Keratinocyte (primary cell): ENCODE measurements at regions not wholly inside any gene's neighbourhood (a gene's known extent, or its start where the extent isn't known, plus 50 kb on each side); places are given as distances from the start of the nearest gene placed in this dataset.

Experiments used
- DNase-seq: peaks from one replicate; pipeline ENCODE4 v3.0.0-alpha.2; 2011; ENCODE audit warnings: low read depth, missing footprints, low spot score
- FAIRE-seq: peaks from 2 replicates; lab custom pipeline; 2011; peaks lifted over from hg19 to GRCh38; lab: Jason Lieb, UNC
- H2AFZ ChIP-seq: 2 replicates; pipeline ENCODE4 v1.6.0; 2012; ENCODE audit warnings: low read length, control low read depth, inconsistent platforms; ENCODE audit not compliant: control insufficient read depth
- H3K27ac ChIP-seq: 2 replicates; pipeline ENCODE4 v1.5.1; 2011; ENCODE audit warnings: low read length; ENCODE audit not compliant: control insufficient read depth, insufficient read depth
- H3K27me3 ChIP-seq: 3 replicates; pipeline ENCODE4 v1.6.0; 2011; ENCODE audit warnings: low read length; ENCODE audit not compliant: control insufficient read depth, insufficient read depth; ENCODE audit errors: extremely low read depth
- H3K36me3 ChIP-seq, 2 experiments: 2 replicates in 1 of 2; 3 replicates in 1 of 2; pipeline ENCODE4 v1.5.1; 2011; ENCODE audit warnings: low read length in 2 of 2, mild to moderate bottlenecking in 1 of 2; ENCODE audit not compliant: control insufficient read depth in 2 of 2, insufficient read depth in 2 of 2; ENCODE audit errors: extremely low read depth in 1 of 2
- H3K4me1 ChIP-seq: 3 replicates; pipeline ENCODE4 v1.5.1; 2011; ENCODE audit warnings: low read length; ENCODE audit not compliant: control insufficient read depth, insufficient read depth; ENCODE audit errors: extremely low read depth
- H3K4me2 ChIP-seq: 3 replicates; pipeline ENCODE4 v1.6.0; 2011; ENCODE audit warnings: low read depth, low read length; ENCODE audit not compliant: control insufficient read depth, insufficient read depth; ENCODE audit errors: extremely low read depth
- H3K4me3 ChIP-seq, 3 experiments: fragments of 200-600 bp in 1 of 3; sonication (generic) in 1 of 3; 2 replicates in 2 of 3; 3 replicates in 1 of 3; pipeline ENCODE4 v1.5.1; 2011 to 2016; ENCODE audit warnings: low read length in 3 of 3, mild to moderate bottlenecking in 3 of 3, control low read depth in 2 of 3, inconsistent platforms in 1 of 3, low read depth in 1 of 3, mixed read lengths in 1 of 3, mixed run types in 1 of 3, moderate library complexity in 1 of 3; ENCODE audit not compliant: control insufficient read depth in 2 of 3, insufficient read depth in 2 of 3; ENCODE audit errors: extremely low read depth in 1 of 3
- H3K79me2 ChIP-seq: 2 replicates; pipeline ENCODE4 v1.6.0; 2012; ENCODE audit warnings: low read length; ENCODE audit not compliant: control insufficient read depth, insufficient read depth
- H3K9ac ChIP-seq: 3 replicates; pipeline ENCODE4 v1.6.0; 2011; ENCODE audit warnings: low read length; ENCODE audit not compliant: control insufficient read depth, insufficient read depth; ENCODE audit errors: extremely low read depth
- H3K9me1 ChIP-seq: 3 replicates; pipeline ENCODE4 v1.6.0; 2011; ENCODE audit warnings: low read length; ENCODE audit not compliant: control insufficient read depth, insufficient read depth; ENCODE audit errors: extremely low read depth
- H3K9me3 ChIP-seq: 2 replicates; pipeline ENCODE4 v1.5.1; 2012; ENCODE audit warnings: low read depth, low read length; ENCODE audit not compliant: control insufficient read depth
- H4K20me1 ChIP-seq: 3 replicates; pipeline ENCODE4 v1.6.0; 2011; ENCODE audit warnings: low read length; ENCODE audit not compliant: control insufficient read depth, insufficient read depth; ENCODE audit errors: extremely low read depth
- CTCF ChIP-seq, 3 experiments: IDR thresholded peaks in 1 of 3; conservative IDR thresholded peaks in 1 of 3; optimal IDR thresholded peaks in 1 of 3; 2 replicates in 2 of 3; 3 replicates in 1 of 3; pipeline versions ENCODE3 to v1.5.1; 2011; ENCODE audit warnings: low read length in 3 of 3, mild to moderate bottlenecking in 3 of 3, moderate library complexity in 2 of 3, control low read depth in 1 of 3, inconsistent platforms in 1 of 3; ENCODE audit not compliant: insufficient read depth in 2 of 3; ENCODE audit errors: extremely low read depth in 1 of 3
- EZH2 ChIP-seq: IDR thresholded peaks from one replicate; pipeline ENCODE4 v1.6.1; 2012; ENCODE audit warnings: inconsistent platforms, mild to moderate bottlenecking, low read length, moderate library complexity
- dilution Hi-C: fragments of 300-500 bp; cut with MboI; formaldehyde crosslinking; loops from one replicate; pipeline ENCODE4 v1.7.0; 2020; ENCODE audit warnings: low sequenced_read_pairs; ENCODE audit not compliant: extremely low pct_ligation_motif_present

- Histone ChIP-seq H2AFZ (no peak overlapping the region), H4K20me1 (no peaks in the 10 kb centered on the region), H3K9me3 (no peaks in the 10 kb centered on the region), H3K4me1 (no peaks in the 10 kb centered on the region), H3K36me3 (no peaks in the 10 kb centered on the region), H3K27me3 (no peaks in the 10 kb centered on the region), H3K9me1 (no peaks in the 10 kb centered on the region), H3K4me2 (no peak overlapping the region), H3K27ac (no peak overlapping the region), H3K4me3 (no peak overlapping the region), H3K9ac (no peak overlapping the region), H3K79me2 (no peaks in the 10 kb centered on the region)
- dilution Hi-C loops: no loop called here
- FAIRE-seq (no peak), DNase-seq (no peak)
- TF ChIP-seq EZH2 (no peak), CTCF (optimal IDR thresholded peaks at IDR 0.05 in 1 of 3, IDR thresholded peaks at IDR 0.05 in 1 of 3, conservative IDR thresholded peaks at IDR 0.05 in 1 of 3; ENCODE audit: extremely low read depth in 1 of 3, insufficient read depth in 2 of 3, low read length in 3 of 3) (no peak)
Measured at GRCh38 chr6:81561071-81561564, 191.4 kb downstream of the TENT5A start.

DNA sequence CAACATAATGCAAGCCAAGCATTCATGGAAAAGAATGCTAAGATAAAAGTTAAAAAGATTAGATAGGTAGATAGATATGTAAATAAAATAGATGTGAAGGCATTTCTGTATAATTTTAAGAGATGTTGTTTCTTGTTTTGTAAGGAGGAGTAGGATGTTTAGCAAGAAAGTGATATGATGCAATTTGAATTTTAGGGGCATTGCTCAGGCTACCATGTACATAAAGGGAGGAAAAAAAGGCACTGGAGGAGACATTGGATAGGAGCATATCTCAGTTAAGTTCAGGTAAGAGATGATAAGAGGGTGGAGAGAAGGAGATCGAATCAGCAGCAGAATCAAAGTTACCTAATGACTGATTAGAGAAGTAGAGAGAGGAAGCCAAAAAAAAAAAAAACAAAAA, 194.7 kb downstream of the TENT5A start:
- no peaks in the 10 kb centered on the region for H3K79me2 ChIP-seq
- no peak for DNase-seq
- TF ChIP-seq EZH2 (no peak), CTCF (optimal IDR thresholded peaks at IDR 0.05 in 1 of 3, IDR thresholded peaks at IDR 0.05 in 1 of 3, conservative IDR thresholded peaks at IDR 0.05 in 1 of 3; ENCODE audit: extremely low read depth in 1 of 3, insufficient read depth in 2 of 3, low read length in 3 of 3) (no peak)
- H3K27ac ChIP-seq: no peak overlapping the region
- H3K9me1 ChIP-seq: no peaks in the 10 kb centered on the region
- no peak for FAIRE-seq
- H3K4me3 ChIP-seq: no peak overlapping the region
- H3K9me3 ChIP-seq: no peaks in the 10 kb centered on the region
- no peaks in the 10 kb centered on the region for H3K27me3 ChIP-seq
- H3K4me1 ChIP-seq: no peaks in the 10 kb centered on the region
- dilution Hi-C loops: no loop called here
- H3K36me3 ChIP-seq: no peaks in the 10 kb centered on the region
- no peaks in the 10 kb centered on the region for H4K20me1 ChIP-seq
- no peak overlapping the region for H2AFZ ChIP-seq
- no peak overlapping the region for H3K9ac ChIP-seq
- H3K4me2 ChIP-seq: no peak overlapping the region
